GM23338 (cell line): ENCODE measurements at regions not wholly inside any gene's neighbourhood (a gene's known extent, or its start where the extent isn't known, plus 50 kb on each side); places are given as distances from the start of the nearest gene placed in this dataset.

Experiments used
- CREB1 ChIP-seq: fragments of 250-450 bp; sonication (Bioruptor Pico); IDR thresholded peaks from 2 replicates; pipeline ENCODE4 v1.5.0; 2020; ENCODE audit warnings: low read depth, mild to moderate bottlenecking, moderate library complexity
- EZH2 ChIP-seq: fragments of 200-600 bp; sonication (generic); IDR thresholded peaks from one replicate; pipeline ENCODE4 v1.8.0; 2017; ENCODE audit warnings: antibody characterized with exemption, mild to moderate bottlenecking, low read depth; ENCODE audit not compliant: unreplicated experiment
- REST ChIP-seq: IDR thresholded peaks from one replicate; pipeline ENCODE4 v1.6.1; 2018; ENCODE audit warnings: antibody characterized with exemption; ENCODE audit not compliant: unreplicated experiment
- TF ChIP-seq, protein P1 (sequence below), 2 experiments: fragments of 200-600 bp in 1 of 2; sonication (generic) in 1 of 2; conservative IDR thresholded peaks; 2 replicates each; pipeline versions ENCODE4 v1.5.1 to v1.6.1; 2016 to 2017; ENCODE audit warnings: antibody characterized with exemption in 2 of 2, low read depth in 2 of 2, mild to moderate bottlenecking in 2 of 2, moderate library complexity in 1 of 2

GRCh38 chr10:8539056-8539455 is 484.6 kb downstream of the GATA3 start:
- TF ChIP-seq CREB1 (CRISPR knock-in tag): no peak
- TF ChIP-seq, protein P1, sequence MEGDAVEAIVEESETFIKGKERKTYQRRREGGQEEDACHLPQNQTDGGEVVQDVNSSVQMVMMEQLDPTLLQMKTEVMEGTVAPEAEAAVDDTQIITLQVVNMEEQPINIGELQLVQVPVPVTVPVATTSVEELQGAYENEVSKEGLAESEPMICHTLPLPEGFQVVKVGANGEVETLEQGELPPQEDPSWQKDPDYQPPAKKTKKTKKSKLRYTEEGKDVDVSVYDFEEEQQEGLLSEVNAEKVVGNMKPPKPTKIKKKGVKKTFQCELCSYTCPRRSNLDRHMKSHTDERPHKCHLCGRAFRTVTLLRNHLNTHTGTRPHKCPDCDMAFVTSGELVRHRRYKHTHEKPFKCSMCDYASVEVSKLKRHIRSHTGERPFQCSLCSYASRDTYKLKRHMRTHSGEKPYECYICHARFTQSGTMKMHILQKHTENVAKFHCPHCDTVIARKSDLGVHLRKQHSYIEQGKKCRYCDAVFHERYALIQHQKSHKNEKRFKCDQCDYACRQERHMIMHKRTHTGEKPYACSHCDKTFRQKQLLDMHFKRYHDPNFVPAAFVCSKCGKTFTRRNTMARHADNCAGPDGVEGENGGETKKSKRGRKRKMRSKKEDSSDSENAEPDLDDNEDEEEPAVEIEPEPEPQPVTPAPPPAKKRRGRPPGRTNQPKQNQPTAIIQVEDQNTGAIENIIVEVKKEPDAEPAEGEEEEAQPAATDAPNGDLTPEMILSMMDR (conservative IDR thresholded peaks at IDR 0.05; ENCODE audit: low read depth in 2 of 2): no peak
- TF ChIP-seq EZH2: no peak
- no peak for TF ChIP-seq REST
